NCI-H2171 (cell line): ENCODE measurements at regions not wholly inside any gene's neighbourhood (a gene's known extent, or its start where the extent isn't known, plus 50 kb on each side); places are given as distances from the start of the nearest gene placed in this dataset.
"Not testable (repeated sequence)": the region's sequence is repeated elsewhere in the genome, so short reads cannot be mapped to it uniquely, and the experiment has no call there.

Experiments used
- DNase-seq: peaks from one replicate; lab custom pipeline; 2025; lab: John Stamatoyannopoulos, UW

- no peak for DNase-seq
Observed at GRCh38 chr5:104599726-104600125, 1037.1 kb upstream of the NUDT12 start.

GRCh38 chr5:104598285-104598684 lies 1035.7 kb upstream of the NUDT12 start:
- no peak for DNase-seq

- DNase-seq: no peak
Observed at GRCh38 chr5:104594850-104595249, 1032.3 kb upstream of the NUDT12 start.

GRCh38 chr5:104576677-104577076 lies 1014.1 kb upstream of the NUDT12 start:
- DNase-seq: no peak

GRCh38 chr5:104573949-104574709 lies 1011.5 kb upstream of the NUDT12 start:
- DNase-seq: no peak

GRCh38 chr5:104569621-104570020 lies 1007.0 kb upstream of the NUDT12 start:
- no peak for DNase-seq

- no peak for DNase-seq
Observed at GRCh38 chr5:104564530-104564929, 1001.9 kb upstream of the NUDT12 start.

GRCh38 chr5:104556957-104557356 lies 994.4 kb upstream of the NUDT12 start:
- DNase-seq: no peak

GRCh38 chr5:104551628-104552027 lies 989.0 kb upstream of the NUDT12 start:
- no peak for DNase-seq

- DNase-seq: not testable (repeated sequence)
Observed at GRCh38 chr5:104546871-104547270, 984.3 kb upstream of the NUDT12 start.

GRCh38 chr5:104541141-104541785 lies 978.7 kb upstream of the NUDT12 start:
- DNase-seq: no peak

- peak; percentile 17 for DNase-seq
Observed at GRCh38 chr5:104540448-104540847, 977.9 kb upstream of the NUDT12 start.

GRCh38 chr5:104539618-104540350 lies 977.2 kb upstream of the NUDT12 start:
- DNase-seq: no peak

GRCh38 chr5:104538734-104539133 lies 976.1 kb upstream of the NUDT12 start:
- no peak for DNase-seq

GRCh38 chr5:104533498-104533897 lies 970.9 kb upstream of the NUDT12 start:
- DNase-seq: no peak

GRCh38 chr5:104526866-104527265 lies 964.3 kb upstream of the NUDT12 start:
- DNase-seq: no peak

- no peak for DNase-seq
Observed at GRCh38 chr5:104513640-104514072, 951.1 kb upstream of the NUDT12 start.

GRCh38 chr5:104513121-104513602 lies 950.6 kb upstream of the NUDT12 start:
- DNase-seq: no peak

GRCh38 chr5:104512063-104512825 lies 949.7 kb upstream of the NUDT12 start:
- no peak for DNase-seq

GRCh38 chr5:104498281-104498680 lies 935.7 kb upstream of the NUDT12 start:
- no peak for DNase-seq

- no peak for DNase-seq
Observed at GRCh38 chr5:104494083-104494482, 931.5 kb upstream of the NUDT12 start.

- no peak for DNase-seq
Observed at GRCh38 chr5:104472811-104473210, 910.2 kb upstream of the NUDT12 start.
